HepG2 (cell line): ENCODE measurements at regions not wholly inside any gene's neighbourhood (a gene's known extent, or its start where the extent isn't known, plus 50 kb on each side); places are given as distances from the start of the nearest gene placed in this dataset.

Source experiments
- ATAC-seq: fragments of 200-7000 bp; cut with Tn5 transposase; 3 replicates; pipeline ENCODE4 v1.9.1; 2020; ENCODE audit warnings: mild to moderate bottlenecking, moderate library complexity
- BruUV-seq: library from RNA; stranded (reverse); fragments of 400-500 nt; replicated peaks from 2 replicates; lab custom pipeline; 2021; lab: Mats Ljungman, UMichigan
- CTCF ChIA-PET: fragments of 300-600 bp; formaldehyde crosslinking; extraction: SDS; loops from one replicate; lab custom pipeline; 2021; ENCODE audit warnings: low total read pairs, inconsistent platforms, low intra/inter-chr PET ratio; lab: Yijun Ruan, JAX
- POLR2A ChIA-PET: fragments of 350-600 bp; sonication (Branson Sonifier 250); formaldehyde crosslinking; loops from one replicate; lab custom pipeline; 2020; ENCODE audit warnings: antibody characterized with exemption, inconsistent platforms; lab: Yijun Ruan, JAX
- DNase-seq: peaks from one replicate; pipeline ENCODE4 v3.0.0-alpha.2; 2015; ENCODE audit warnings: low spot score
- FAIRE-seq: peaks from 3 replicates; lab custom pipeline; 2011; peaks lifted over from hg19 to GRCh38; lab: Jason Lieb, UNC
- H2AFZ ChIP-seq: one replicate; pipeline ENCODE4 v1.6.1; 2011; ENCODE audit warnings: low read length, inconsistent platforms
- H3K27ac ChIP-seq: fragments of 300-600 bp; 3 replicates; pipeline ENCODE4 v1.8.0; 2011; ENCODE audit warnings: mixed run types, mild to moderate bottlenecking, mixed read lengths, low read length, inconsistent platforms; ENCODE audit not compliant: insufficient read depth; ENCODE audit errors: extremely low read length
- H3K27me3 ChIP-seq, 2 experiments: fragments of 200-600 bp in 1 of 2; 2 replicates in 1 of 2; 3 replicates in 1 of 2; pipeline versions ENCODE4 v1.6.0 to v1.8.0; 2011; ENCODE audit warnings: low read length in 2 of 2, mild to moderate bottlenecking in 2 of 2, moderate library complexity in 2 of 2, inconsistent platforms in 1 of 2; ENCODE audit not compliant: insufficient read depth in 2 of 2, control insufficient read depth in 1 of 2
- H3K36me3 ChIP-seq, 2 experiments: fragments of 200-600 bp in 1 of 2; replicated peaks in 1 of 2; 2 replicates in 1 of 2; 3 replicates in 1 of 2; pipeline versions ENCODE4 v1.5.1 to v1.8.0; 2011; ENCODE audit warnings: low read length in 2 of 2, inconsistent platforms in 1 of 2; ENCODE audit not compliant: insufficient read depth in 2 of 2, control insufficient read depth in 1 of 2
- H3K4me1 ChIP-seq: 2 replicates; pipeline ENCODE4 v1.5.1; 2012; ENCODE audit warnings: low read length, inconsistent platforms; ENCODE audit not compliant: insufficient read depth
- H3K4me2 ChIP-seq: 2 replicates; pipeline ENCODE4 v1.6.0; 2011; ENCODE audit warnings: low read depth, low read length, inconsistent platforms
- H3K4me3 ChIP-seq, 3 experiments: fragments of 200-600 bp in 1 of 3; sonication (generic), shearing (Covaris generic) in 1 of 3; replicated peaks in 1 of 3; 2 replicates each; pipeline ENCODE4 v1.5.1; 2011 to 2016; ENCODE audit warnings: low read length in 3 of 3, inconsistent platforms in 2 of 3, low read depth in 2 of 3, mild to moderate bottlenecking in 2 of 3, control low read depth in 1 of 3, mixed read lengths in 1 of 3; ENCODE audit not compliant: insufficient read depth in 1 of 3
- H3K79me2 ChIP-seq: one replicate; pipeline ENCODE4 v1.6.1; 2011; ENCODE audit warnings: low read length, inconsistent platforms; ENCODE audit not compliant: insufficient read depth
- H3K9ac ChIP-seq: 2 replicates; pipeline ENCODE4 v1.6.0; 2011; ENCODE audit warnings: mild to moderate bottlenecking, low read depth, low read length, inconsistent platforms; ENCODE audit not compliant: insufficient read depth
- H3K9me3 ChIP-seq: 2 replicates; pipeline ENCODE4 v1.5.1; 2012; ENCODE audit warnings: mild to moderate bottlenecking, low read length
- H4K20me1 ChIP-seq: 2 replicates; pipeline ENCODE4 v1.6.0; 2011; ENCODE audit warnings: inconsistent platforms, mild to moderate bottlenecking, low read length, moderate library complexity; ENCODE audit not compliant: insufficient read depth
- CEBPB ChIP-seq: IDR thresholded peaks from 2 replicates; pipeline ENCODE4 v1.6.1; 2011; ENCODE audit warnings: low read depth, low read length, improper control_type of control experiment, borderline replicate concordance
- GMEB2 ChIP-seq: IDR thresholded peaks from 2 replicates; pipeline ENCODE4 v1.6.1; 2016; ENCODE audit warnings: missing biosample characterization, missing genetic modification reagents, low read depth
- HOXA7 ChIP-seq: sonication (generic); formaldehyde crosslinking; IDR thresholded peaks from 2 replicates; pipeline ENCODE4 v1.8.1; 2022; ENCODE audit warnings: mild to moderate bottlenecking, missing genetic modification reagents, moderate library complexity
- MIER3 ChIP-seq: IDR thresholded peaks from 2 replicates; pipeline ENCODE4 v1.6.1; 2016; ENCODE audit warnings: missing compliant biosample characterization, borderline replicate concordance
- PHB2 ChIP-seq: fragments of 450-650 bp; IDR thresholded peaks from 2 replicates; pipeline ENCODE4 v1.6.1; 2018; ENCODE audit not compliant: partially characterized antibody
- PTBP1 ChIP-seq: fragments of 200-400 bp; formaldehyde crosslinking; IDR thresholded peaks from 2 replicates; pipeline ENCODE4 v1.6.1; 2018; ENCODE audit warnings: low read length, low read depth; ENCODE audit not compliant: poor library complexity, severe bottlenecking
- SNAPC2 ChIP-seq: sonication (generic); formaldehyde crosslinking; IDR thresholded peaks from 2 replicates; pipeline ENCODE4 v1.8.1; 2022; ENCODE audit warnings: mild to moderate bottlenecking, missing genetic modification reagents
- STAT5B ChIP-seq: sonication (generic); formaldehyde crosslinking; IDR thresholded peaks from 2 replicates; pipeline ENCODE4 v1.4.0; 2020; ENCODE audit warnings: missing genetic modification reagents
- THYN1 ChIP-seq: sonication (generic); formaldehyde crosslinking; IDR thresholded peaks from 2 replicates; pipeline ENCODE4 v1.8.1; 2023; ENCODE audit warnings: low read depth, mild to moderate bottlenecking, moderate library complexity, missing genetic modification reagents, borderline replicate concordance
- ZBTB1 ChIP-seq: sonication (generic); formaldehyde crosslinking; IDR thresholded peaks from 2 replicates; pipeline ENCODE4 v1.4.0; 2020; ENCODE audit warnings: missing genetic modification reagents, borderline replicate concordance
- WGBS: methylation state at CpG from one replicate; pipeline ENCODE4 v1.1.6; 2017; ENCODE audit warnings: low lambda C conversion rate; 5-methylcytosine and 5-hydroxymethylcytosine counted together
- in situ Hi-C: cut with HindIII; loops from 2 replicates; pipeline ENCODE4 v1.10.0; 2017; ENCODE audit warnings: low pct_unique_long_range_greater_than_20kb; ENCODE audit not compliant: extremely low pct_ligation_motif_present
- intact Hi-C: fragments of 100-400 bp; cut with micrococcal nuclease; formaldehyde crosslinking; loops from one replicate; pipeline ENCODE4 v1.10.0; 2022; ENCODE audit not compliant: unreplicated experiment
- TF ChIP-seq, protein P1 (sequence below): fragments of 450-650 bp; IDR thresholded peaks from 2 replicates; pipeline ENCODE4 v1.6.1; 2017
- TF ChIP-seq, protein P2 (sequence below): sonication (generic); formaldehyde crosslinking; IDR thresholded peaks from 2 replicates; pipeline ENCODE4 v1.8.0; 2022; ENCODE audit warnings: missing genetic modification reagents, mild to moderate bottlenecking, moderate library complexity, borderline replicate concordance
- TF ChIP-seq, protein P3 (sequence below): sonication (generic); formaldehyde crosslinking; IDR thresholded peaks from 2 replicates; pipeline ENCODE4 v1.5.0; 2020; ENCODE audit warnings: mild to moderate bottlenecking, low read depth, missing genetic modification reagents, borderline replicate concordance

DNA sequence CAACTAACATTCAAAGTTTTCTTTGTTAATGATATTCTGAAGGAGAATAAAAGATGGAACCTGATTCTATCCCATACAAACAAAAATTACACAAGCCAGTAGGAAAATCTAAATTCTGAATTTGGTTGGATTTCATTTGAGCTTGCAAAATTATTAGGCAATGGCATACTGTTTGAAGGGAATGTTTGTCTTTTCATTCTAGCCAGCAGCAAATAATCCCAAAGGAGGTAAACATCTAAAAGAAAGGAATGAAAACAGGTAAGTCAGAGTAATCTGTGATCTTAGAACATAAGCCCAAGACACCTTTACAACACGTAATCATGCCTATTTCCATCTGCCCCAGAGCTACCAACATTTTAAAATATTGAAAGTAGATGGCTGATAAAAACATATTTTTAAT lies 482.1 kb upstream of the CITED2 start:
- no peak overlapping the region for H3K27ac ChIP-seq
- ATAC-seq = no peak
- no peaks in the 10 kb centered on the region for H4K20me1 ChIP-seq
- intact Hi-C loops = no loop called here
- WGBS = 6% methylated on average over 1 of the region's 1 CpG
- no peak for FAIRE-seq
- no peak overlapping the region for H3K9ac ChIP-seq
- H3K4me3 ChIP-seq = no peak overlapping the region
- ChIA-PET POLR2A (no interaction called here), CTCF (no interaction called here)
- in situ Hi-C loops = no loop called here
- H3K4me2 ChIP-seq = no peak overlapping the region
- peak; percentile 17; the same call in 1 of the 2 replicates for TF ChIP-seq CEBPB
- no peak for TF ChIP-seq THYN1 (CRISPR knock-in tag)
- DNase-seq = no peak
- no peaks in the 10 kb centered on the region for H3K27me3 ChIP-seq
- H3K36me3 ChIP-seq = no peaks in the 10 kb centered on the region
- H2AFZ ChIP-seq = no peak overlapping the region
- 0 out of 2 replicates have a peak, but pooled peaks cover 7% of the 10 kb centered on the region for H3K9me3 ChIP-seq
- no TSS peak for BruUV-seq
- H3K79me2 ChIP-seq = no peaks in the 10 kb centered on the region
- H3K4me1 ChIP-seq = peaks cover 33% of the 10 kb centered on the region

- H3K27me3 ChIP-seq = no peaks in the 10 kb centered on the region
- CTCF ChIA-PET = no interaction called here
- WGBS = 7% methylated on average over 3 of the region's 3 CpGs
- no peak for TF ChIP-seq GMEB2 (CRISPR knock-in tag)
- no peak for TF ChIP-seq HOXA7 (CRISPR knock-in tag)
- TF ChIP-seq, protein P1, sequence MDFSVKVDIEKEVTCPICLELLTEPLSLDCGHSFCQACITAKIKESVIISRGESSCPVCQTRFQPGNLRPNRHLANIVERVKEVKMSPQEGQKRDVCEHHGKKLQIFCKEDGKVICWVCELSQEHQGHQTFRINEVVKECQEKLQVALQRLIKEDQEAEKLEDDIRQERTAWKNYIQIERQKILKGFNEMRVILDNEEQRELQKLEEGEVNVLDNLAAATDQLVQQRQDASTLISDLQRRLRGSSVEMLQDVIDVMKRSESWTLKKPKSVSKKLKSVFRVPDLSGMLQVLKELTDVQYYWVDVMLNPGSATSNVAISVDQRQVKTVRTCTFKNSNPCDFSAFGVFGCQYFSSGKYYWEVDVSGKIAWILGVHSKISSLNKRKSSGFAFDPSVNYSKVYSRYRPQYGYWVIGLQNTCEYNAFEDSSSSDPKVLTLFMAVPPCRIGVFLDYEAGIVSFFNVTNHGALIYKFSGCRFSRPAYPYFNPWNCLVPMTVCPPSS = no peak
- no peak for TF ChIP-seq MIER3 (CRISPR knock-in tag)
- TF ChIP-seq, protein P2, sequence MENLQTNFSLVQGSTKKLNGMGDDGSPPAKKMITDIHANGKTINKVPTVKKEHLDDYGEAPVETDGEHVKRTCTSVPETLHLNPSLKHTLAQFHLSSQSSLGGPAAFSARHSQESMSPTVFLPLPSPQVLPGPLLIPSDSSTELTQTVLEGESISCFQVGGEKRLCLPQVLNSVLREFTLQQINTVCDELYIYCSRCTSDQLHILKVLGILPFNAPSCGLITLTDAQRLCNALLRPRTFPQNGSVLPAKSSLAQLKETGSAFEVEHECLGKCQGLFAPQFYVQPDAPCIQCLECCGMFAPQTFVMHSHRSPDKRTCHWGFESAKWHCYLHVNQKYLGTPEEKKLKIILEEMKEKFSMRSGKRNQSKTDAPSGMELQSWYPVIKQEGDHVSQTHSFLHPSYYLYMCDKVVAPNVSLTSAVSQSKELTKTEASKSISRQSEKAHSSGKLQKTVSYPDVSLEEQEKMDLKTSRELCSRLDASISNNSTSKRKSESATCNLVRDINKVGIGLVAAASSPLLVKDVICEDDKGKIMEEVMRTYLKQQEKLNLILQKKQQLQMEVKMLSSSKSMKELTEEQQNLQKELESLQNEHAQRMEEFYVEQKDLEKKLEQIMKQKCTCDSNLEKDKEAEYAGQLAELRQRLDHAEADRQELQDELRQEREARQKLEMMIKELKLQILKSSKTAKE = no peak
- no peak for TF ChIP-seq ZBTB1
- TF ChIP-seq, protein P3, sequence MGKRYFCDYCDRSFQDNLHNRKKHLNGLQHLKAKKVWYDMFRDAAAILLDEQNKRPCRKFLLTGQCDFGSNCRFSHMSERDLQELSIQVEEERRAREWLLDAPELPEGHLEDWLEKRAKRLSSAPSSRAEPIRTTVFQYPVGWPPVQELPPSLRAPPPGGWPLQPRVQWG (CRISPR knock-in tag) = no peak
- TF ChIP-seq STAT5B (CRISPR knock-in tag) = no peak
- TF ChIP-seq PHB2 = no peak
- no peak for TF ChIP-seq SNAPC2 (CRISPR knock-in tag)
- TF ChIP-seq PTBP1 = no peak
Measured at GRCh38 chr6:139855671-139856311, 481.3 kb upstream of the CITED2 start.

More at GRCh38 chr6:139855671-139856311, 481.3 kb upstream of the CITED2 start:
- in situ Hi-C loops = no loop called here
- no peak overlapping the region for H3K27ac ChIP-seq
- no peaks in the 10 kb centered on the region for H3K36me3 ChIP-seq
- H4K20me1 ChIP-seq = no peaks in the 10 kb centered on the region
- no peak overlapping the region for H3K4me3 ChIP-seq
- DNase-seq = no peak
- no peak for FAIRE-seq
- no peaks in the 10 kb centered on the region for H3K79me2 ChIP-seq
- peaks cover 33% of the 10 kb centered on the region for H3K4me1 ChIP-seq
- ATAC-seq = no peak
- no TSS peak for BruUV-seq
- no peak overlapping the region for H3K4me2 ChIP-seq
- H3K9ac ChIP-seq = no peak overlapping the region
- no peak overlapping the region for H2AFZ ChIP-seq
- intact Hi-C loops = no loop called here
- 0 out of 2 replicates have a peak, but pooled peaks cover 6% of the 10 kb centered on the region for H3K9me3 ChIP-seq
- POLR2A ChIA-PET = no interaction called here
